B cell (primary cell): ENCODE measurements at regions not wholly inside any gene's neighbourhood (a gene's known extent, or its start where the extent isn't known, plus 50 kb on each side); places are given as distances from the start of the nearest gene placed in this dataset.

ENCODE experiments used
- EZH2 ChIP-seq: IDR thresholded peaks from 2 replicates; pipeline ENCODE4 v1.6.1; 2012; ENCODE audit warnings: borderline replicate concordance, low read depth, mild to moderate bottlenecking, moderate library complexity, low read length; ENCODE audit not compliant: insufficient read depth, poor library complexity, severe bottlenecking
- TF ChIP-seq, protein P1 (sequence below): fragments of 200-600 bp; IDR thresholded peaks from one replicate; pipeline ENCODE4 v1.8.0; 2022; ENCODE audit warnings: antibody characterized with exemption, mild to moderate bottlenecking

DNA sequence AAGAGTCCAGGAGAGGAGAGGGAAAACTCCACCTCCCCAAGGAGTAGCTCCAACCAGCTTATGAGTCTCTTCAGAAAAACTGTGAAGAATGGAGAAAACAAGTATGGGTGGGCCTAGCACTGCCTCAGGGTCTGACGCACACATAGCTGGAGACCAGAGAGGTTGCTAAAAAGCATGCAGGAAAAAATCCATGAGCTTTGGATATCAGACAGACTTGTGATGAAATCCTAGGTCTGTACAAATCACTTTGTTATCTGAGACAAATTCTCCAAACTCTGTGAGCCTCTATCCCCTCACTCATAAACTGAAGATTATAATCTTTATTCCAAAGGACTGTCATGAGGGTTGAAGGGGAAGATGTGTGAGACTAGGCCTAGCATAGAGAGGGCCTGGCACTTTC, 141.5 kb upstream of the FGGY start:
- TF ChIP-seq, protein P1, sequence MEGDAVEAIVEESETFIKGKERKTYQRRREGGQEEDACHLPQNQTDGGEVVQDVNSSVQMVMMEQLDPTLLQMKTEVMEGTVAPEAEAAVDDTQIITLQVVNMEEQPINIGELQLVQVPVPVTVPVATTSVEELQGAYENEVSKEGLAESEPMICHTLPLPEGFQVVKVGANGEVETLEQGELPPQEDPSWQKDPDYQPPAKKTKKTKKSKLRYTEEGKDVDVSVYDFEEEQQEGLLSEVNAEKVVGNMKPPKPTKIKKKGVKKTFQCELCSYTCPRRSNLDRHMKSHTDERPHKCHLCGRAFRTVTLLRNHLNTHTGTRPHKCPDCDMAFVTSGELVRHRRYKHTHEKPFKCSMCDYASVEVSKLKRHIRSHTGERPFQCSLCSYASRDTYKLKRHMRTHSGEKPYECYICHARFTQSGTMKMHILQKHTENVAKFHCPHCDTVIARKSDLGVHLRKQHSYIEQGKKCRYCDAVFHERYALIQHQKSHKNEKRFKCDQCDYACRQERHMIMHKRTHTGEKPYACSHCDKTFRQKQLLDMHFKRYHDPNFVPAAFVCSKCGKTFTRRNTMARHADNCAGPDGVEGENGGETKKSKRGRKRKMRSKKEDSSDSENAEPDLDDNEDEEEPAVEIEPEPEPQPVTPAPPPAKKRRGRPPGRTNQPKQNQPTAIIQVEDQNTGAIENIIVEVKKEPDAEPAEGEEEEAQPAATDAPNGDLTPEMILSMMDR = no peak
- no peak for TF ChIP-seq EZH2
